ENCODE measurements at regions not wholly inside any gene's neighbourhood (a gene's known extent, or its start where the extent isn't known, plus 50 kb on each side); places are given as distances from the start of the nearest gene placed in this dataset.

DNA sequence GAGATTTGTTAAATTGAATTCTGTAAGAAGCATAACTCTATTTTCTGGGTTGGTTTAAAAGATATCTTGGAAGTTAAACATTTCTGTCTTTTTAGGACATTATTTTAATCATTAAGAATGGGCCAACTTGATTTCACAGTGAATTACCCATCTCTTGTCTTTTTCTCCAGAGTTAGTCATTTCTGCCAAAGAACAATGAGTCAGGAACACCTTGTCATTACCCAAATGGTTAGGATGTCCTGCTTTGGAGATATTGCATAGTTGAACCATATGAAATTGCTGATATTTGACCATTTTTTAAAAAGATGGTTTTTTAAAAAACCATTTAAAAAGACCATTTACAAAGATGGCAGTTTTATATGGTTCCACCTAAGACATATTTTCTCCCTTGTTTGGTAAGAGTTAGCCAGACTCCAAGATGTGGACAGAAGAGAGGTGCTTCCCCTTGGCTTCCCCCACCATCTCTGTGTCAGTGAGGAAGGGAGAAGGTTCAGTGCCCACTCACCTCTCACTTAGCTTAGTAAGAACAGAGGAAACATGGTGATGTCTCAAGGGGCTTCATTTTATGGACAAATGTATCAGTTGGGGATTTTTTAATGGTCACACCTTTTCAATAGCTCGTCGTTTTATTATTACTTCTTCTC, 103.0 kb downstream of the PCSK1 start:
- DNase-seq (ENCODE audit: extremely low spot score): no peak
- POLR2A ChIA-PET: no interaction called here
- CTCF ChIA-PET: interaction anchor here (0.8 to 1.9 kb wide), 11 partner anchors 8 to 476 kb away, joined by 3 to 7 read pairs (median 4); no protein-coding TSS in a partner anchor
- TF ChIP-seq, protein P1, sequence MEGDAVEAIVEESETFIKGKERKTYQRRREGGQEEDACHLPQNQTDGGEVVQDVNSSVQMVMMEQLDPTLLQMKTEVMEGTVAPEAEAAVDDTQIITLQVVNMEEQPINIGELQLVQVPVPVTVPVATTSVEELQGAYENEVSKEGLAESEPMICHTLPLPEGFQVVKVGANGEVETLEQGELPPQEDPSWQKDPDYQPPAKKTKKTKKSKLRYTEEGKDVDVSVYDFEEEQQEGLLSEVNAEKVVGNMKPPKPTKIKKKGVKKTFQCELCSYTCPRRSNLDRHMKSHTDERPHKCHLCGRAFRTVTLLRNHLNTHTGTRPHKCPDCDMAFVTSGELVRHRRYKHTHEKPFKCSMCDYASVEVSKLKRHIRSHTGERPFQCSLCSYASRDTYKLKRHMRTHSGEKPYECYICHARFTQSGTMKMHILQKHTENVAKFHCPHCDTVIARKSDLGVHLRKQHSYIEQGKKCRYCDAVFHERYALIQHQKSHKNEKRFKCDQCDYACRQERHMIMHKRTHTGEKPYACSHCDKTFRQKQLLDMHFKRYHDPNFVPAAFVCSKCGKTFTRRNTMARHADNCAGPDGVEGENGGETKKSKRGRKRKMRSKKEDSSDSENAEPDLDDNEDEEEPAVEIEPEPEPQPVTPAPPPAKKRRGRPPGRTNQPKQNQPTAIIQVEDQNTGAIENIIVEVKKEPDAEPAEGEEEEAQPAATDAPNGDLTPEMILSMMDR (IDR thresholded peaks at IDR 0.05; ENCODE audit: control extremely low read depth, extremely low read depth, low read depth, missing control alignments): no peak

DNA sequence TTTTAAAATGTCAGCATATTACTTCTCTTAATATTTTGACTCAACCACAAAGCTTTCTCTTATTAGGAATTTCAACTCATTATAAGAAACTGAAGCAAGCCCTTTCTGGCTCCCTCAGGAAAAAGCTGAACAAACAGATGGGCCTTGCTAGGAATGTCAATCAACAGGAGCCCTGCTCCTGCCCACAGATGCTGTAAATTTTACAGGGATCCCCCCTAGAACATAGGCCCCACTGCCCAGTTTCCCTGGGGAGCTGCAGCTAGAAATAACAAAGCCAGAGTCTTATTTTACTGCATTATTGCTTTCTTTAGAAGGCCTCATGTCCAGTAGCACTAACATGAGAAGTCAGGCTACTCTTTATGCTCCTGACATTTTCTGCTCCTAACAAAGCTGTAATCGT, 103.8 kb downstream of the PCSK1 start:
- ChIA-PET CTCF (interaction anchor here (0.9 to 1.9 kb wide), 10 partner anchors 8 to 480 kb away, joined by 3 to 6 read pairs (median 4); no protein-coding TSS in a partner anchor), POLR2A (no interaction called here)
- TF ChIP-seq, protein P1 (IDR thresholded peaks at IDR 0.05; ENCODE audit: control extremely low read depth, extremely low read depth, low read depth, missing control alignments): no peak
- DNase-seq (ENCODE audit: extremely low spot score): no peak

DNA sequence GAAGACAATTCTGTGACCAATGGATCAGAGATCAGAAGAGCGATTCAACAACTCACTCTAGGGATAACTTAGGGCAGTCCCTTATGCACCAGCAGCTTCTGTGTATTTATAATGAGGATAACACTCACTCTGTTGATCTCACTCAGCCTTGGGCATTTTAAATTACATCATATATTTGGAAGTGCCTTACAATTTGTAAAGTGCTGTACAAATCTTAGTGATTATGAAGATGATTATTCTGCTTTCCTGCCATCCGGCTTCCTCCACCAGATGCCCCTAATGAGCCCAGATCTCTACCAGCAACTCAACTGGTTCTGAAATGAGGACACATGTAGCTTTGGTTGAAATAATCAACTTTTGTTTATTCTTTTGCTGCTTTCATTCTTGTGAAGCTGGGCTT, 105.3 kb downstream of the PCSK1 start:
- no peak for DNase-seq (ENCODE audit: extremely low spot score)
- ChIA-PET POLR2A (no interaction called here), CTCF (interaction anchor here (1.1 to 2.6 kb wide), 5 partner anchors 9 to 663 kb away, joined by 3 to 19 read pairs (median 4); no protein-coding TSS in a partner anchor)
- TF ChIP-seq, protein P1 (IDR thresholded peaks at IDR 0.05; ENCODE audit: control extremely low read depth, extremely low read depth, low read depth, missing control alignments): no peak

DNA sequence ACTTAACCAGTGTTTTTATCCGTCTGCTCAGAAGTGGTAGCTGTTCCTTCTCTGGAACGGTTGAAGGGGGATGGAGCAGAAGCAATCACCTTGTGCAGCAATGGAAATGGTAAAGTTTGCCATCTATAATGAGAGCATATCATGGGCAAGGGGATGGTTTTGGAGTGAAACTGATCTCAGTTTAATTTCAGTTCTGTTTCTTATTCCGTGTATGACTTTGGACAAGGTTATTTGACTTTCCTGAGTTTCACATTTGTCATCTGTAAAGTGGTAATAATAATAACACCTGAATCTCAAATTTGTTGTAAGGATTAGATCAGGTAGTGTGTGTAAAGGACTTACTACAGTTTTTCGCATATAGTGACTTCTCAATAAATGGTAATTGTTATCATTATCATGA, 106.1 kb downstream of the PCSK1 start:
- TF ChIP-seq, protein P1 (IDR thresholded peaks at IDR 0.05; ENCODE audit: control extremely low read depth, extremely low read depth, low read depth, missing control alignments): no peak
- ChIA-PET CTCF (interaction anchor here (1.1 to 2.6 kb wide), 2 partner anchors 10 to 663 kb away, joined by 3 to 19 read pairs; no protein-coding TSS in a partner anchor), POLR2A (no interaction called here)
- DNase-seq (ENCODE audit: extremely low spot score): no peak

DNA sequence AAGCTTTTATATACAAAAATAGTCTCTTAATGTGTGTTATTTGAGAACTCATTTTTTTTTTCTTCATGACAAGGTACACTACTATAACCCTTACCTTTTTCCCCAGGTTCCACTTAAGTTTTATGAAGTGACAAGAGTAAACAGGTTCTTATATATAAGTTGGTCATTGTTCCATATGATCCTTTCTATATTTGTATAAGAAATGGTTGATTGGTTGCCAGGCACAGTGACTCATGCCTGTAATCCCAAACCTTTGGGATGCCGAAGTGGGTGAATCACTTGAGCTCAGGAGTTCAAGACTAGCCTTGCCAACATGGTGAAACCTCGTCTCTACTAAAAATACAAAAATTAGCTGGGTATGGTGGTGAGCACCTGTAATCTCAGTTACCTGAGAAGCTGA, 108.3 kb downstream of the PCSK1 start:
- no peak for DNase-seq (ENCODE audit: extremely low spot score)
- CTCF ChIA-PET: interaction anchor here (4.5 kb wide), 1 partner anchor 11 kb away, joined by 39 read pairs; no protein-coding TSS in a partner anchor
- POLR2A ChIA-PET: no interaction called here

DNA sequence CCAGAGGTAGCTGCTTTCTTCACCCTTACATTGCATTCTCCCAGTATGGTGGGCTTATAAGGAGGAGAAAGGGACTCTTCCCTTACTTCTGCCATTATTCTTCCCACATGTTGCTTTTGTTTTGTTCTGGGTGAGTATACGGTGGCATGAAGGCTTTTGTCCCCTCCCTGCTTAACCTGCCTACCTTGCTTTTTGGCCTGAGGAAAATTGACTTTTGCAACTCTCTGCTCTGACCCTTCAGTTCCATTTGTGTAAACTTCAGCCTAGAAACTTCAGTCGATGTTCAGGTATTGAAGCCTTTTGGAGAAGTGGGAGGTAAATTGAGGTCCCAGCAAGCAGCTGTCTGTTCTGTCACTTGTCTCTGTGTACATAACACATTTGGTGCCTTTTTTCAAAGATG, 110.2 kb downstream of the PCSK1 start:
- TF ChIP-seq, protein P1 (IDR thresholded peaks at IDR 0.05; ENCODE audit: control extremely low read depth, extremely low read depth, low read depth, missing control alignments): no peak
- ChIA-PET POLR2A (no interaction called here), CTCF (interaction anchor here (1.2 to 4.5 kb wide), 8 partner anchors 8 to 476 kb away, joined by 3 to 39 read pairs (median 4); no protein-coding TSS in a partner anchor)
- no peak for DNase-seq (ENCODE audit: extremely low spot score)

More for the DNA sequence above, 108.3 kb downstream of the PCSK1 start:
- TF ChIP-seq, protein P1 (IDR thresholded peaks at IDR 0.05; ENCODE audit: control extremely low read depth, extremely low read depth, low read depth, missing control alignments): no peak
